Activated CD8-positive, alpha-beta memory T cell treated with anti-CD3 and anti-CD28 coated beads, Interleukin-2, amount 50 U/mL, for 1 hour (primary cell): ENCODE measurements at regions not wholly inside any gene's neighbourhood (a gene's known extent, or its start where the extent isn't known, plus 50 kb on each side); places are given as distances from the start of the nearest gene placed in this dataset.

ENCODE experiments used
- DNase-seq: peaks from one replicate; pipeline ENCODE4 v3.0.0-alpha.2; 2020; ENCODE audit errors: extremely low read depth

DNA sequence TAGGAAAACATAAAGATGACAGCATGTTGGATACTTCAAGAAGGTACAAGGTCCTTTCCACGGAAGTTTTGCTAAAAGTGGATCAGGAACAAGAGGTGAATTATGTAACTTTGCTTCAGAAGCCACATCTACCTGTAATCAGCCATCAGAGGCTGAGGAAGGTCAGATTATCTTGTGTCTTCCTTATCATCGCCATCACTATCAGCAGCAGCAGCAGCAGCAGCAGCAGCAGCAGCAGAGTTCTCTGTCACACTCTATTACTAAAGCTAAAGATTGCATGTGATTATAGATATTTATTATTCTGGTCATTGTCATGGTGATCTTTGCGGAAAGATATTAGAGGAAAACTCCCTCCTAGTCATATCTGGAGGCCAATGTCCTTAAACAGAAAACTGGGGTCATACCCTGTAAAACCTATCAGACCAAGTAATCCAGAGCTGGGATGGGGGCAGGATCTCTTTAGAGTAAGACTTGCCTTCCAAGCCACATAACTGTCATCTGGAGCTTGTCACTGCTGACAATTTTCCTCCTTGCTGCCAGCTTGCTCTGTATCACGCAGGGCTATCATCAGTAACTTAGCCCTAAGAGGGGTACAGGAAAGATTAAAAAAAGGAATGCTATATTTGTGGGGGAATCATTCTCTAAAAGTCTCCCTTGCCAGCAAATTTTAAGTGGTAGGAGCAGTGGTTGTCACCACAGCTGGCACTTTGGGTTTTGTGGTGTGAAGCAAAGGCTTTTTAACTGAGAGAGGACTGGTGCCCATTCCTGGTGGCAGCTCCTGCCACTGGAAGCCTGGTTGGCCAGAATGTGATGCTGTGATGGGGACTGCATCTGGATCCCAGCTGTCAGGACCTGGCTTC, 130.9 kb upstream of the RASGRP1 start:
- no peak for DNase-seq

GRCh38 chr15:38696109-38696727, 131.6 kb upstream of the RASGRP1 start:
- DNase-seq, result peak; percentile 45

GRCh38 chr15:38696790-38697495, 132.3 kb upstream of the RASGRP1 start:
- no peak for DNase-seq

DNA sequence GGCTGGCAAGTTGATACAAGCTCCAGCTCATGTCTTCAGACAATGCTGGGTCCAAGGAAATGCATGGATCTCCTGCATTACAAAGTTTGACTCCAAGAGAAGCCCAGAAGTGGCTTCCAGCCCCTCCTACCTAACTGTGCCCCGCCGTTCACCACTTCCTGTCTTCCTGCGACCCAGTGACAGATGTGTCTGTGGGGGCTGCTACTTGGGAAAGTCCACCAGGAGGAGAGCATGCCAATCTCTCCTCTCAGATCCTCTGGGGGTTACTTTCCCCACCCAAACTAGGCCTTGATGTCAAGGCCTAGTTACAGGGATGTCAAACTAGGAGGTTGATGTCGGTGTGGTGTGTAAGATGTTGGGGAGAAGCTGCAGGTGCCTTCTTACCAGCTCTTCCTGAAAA, 133.6 kb upstream of the RASGRP1 start:
- no peak for DNase-seq

- DNase-seq, result no peak
Measured at GRCh38 chr15:38699633-38700230, 135.1 kb upstream of the RASGRP1 start.

DNA sequence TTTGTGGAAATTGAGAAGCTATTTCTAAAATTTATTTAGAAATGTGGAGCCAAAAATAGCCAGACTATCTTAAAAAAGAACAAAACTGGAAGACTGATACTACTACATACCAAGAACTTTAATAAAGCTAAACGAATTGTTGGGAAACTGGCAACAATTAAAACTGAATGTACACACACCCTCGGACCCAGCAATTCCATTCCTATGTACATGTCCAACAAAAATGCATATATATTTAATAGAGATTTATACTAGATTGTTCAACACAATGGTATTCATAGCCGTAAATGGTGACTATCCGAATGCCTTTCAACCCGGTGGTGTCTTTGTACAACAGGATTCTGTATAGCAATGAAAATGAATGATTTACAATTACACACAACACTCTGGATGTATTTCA, 136.5 kb upstream of the RASGRP1 start:
- no peak for DNase-seq

- DNase-seq, result no peak
Measured at GRCh38 chr15:38702178-38702912, 137.7 kb upstream of the RASGRP1 start.

GRCh38 chr15:38705436-38706219, 141.0 kb upstream of the RASGRP1 start:
- DNase-seq, result no peak

DNA sequence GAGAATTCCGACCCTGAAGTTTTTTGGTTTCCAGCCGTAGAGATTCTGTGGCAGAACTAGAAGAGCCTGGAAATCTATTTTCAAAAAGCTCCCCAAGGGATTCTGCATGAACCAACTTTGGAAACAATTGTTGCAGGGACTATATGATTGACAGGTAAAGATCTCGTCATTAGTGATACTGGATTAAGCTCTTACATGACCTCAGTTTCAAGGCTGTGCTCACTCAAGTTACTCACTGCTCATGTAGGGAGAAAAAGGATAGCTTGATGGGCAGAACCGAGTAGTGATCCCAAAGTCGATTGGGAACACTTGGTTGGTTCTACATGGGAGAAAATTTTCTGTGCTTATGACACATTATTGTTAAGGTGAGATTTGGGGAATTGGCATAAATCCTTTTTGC, 142.3 kb upstream of the RASGRP1 start:
- DNase-seq, result no peak

DNA sequence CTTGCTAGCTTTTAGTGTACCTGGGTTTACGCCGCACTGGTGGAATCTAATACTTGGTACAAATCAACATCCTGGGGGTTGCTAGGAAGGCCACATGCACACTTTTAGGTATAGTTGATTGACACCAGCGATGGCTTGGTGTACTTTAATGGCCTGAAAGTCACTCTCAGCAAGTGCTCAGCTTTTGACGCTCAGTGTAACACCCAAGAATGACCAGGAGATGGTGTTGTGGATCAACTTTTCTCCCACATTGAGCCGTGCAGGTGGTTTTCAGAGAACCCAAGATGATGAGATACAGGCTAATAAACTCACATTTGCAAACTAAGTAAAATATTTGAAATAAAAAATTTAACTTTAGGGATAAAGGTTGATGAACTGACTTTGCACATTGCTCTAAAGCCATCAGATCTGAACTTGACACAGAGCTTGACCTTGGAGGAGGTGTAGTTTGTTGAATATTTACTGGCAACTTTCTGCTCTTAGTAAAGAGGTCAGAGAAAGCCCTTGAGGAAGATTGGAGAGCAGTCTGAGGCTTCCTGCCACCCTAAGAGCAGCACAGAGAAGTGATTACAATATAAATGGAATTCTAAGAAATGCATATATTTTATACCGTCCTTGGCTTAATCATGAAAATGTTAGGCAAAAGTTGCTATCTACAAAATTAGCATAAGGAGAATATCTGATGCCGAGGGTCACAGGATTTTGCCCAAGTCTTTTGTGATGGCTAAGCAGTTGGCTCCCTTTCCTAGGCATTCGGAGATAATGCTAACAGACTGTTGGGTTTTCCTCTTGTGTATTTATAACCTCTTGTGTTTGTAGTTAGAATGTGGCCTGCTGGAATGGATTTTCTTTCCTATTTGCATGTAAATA, 143.4 kb upstream of the RASGRP1 start:
- no peak for DNase-seq

- no peak for DNase-seq
Measured at GRCh38 chr15:38708672-38709180, 144.1 kb upstream of the RASGRP1 start.

DNA sequence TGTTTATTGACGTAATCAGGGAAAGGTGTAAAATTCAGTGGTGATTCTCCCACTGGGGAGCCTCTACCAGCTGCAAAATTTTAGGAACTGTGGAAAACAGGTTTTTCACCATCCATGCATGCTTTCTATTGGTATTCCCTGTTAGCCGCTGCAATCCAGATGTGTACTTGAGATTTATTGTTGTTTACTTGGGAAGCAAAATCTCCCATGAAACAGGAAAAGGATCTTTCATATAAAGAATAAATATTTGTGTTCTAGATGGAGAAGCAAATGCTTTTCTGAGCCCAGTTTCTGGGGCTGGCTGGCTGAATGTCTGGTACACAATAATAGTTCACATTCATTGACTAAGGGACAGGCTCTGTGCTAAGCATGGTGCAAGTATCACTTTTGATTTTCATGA, 144.6 kb upstream of the RASGRP1 start:
- DNase-seq, result no peak

DNA sequence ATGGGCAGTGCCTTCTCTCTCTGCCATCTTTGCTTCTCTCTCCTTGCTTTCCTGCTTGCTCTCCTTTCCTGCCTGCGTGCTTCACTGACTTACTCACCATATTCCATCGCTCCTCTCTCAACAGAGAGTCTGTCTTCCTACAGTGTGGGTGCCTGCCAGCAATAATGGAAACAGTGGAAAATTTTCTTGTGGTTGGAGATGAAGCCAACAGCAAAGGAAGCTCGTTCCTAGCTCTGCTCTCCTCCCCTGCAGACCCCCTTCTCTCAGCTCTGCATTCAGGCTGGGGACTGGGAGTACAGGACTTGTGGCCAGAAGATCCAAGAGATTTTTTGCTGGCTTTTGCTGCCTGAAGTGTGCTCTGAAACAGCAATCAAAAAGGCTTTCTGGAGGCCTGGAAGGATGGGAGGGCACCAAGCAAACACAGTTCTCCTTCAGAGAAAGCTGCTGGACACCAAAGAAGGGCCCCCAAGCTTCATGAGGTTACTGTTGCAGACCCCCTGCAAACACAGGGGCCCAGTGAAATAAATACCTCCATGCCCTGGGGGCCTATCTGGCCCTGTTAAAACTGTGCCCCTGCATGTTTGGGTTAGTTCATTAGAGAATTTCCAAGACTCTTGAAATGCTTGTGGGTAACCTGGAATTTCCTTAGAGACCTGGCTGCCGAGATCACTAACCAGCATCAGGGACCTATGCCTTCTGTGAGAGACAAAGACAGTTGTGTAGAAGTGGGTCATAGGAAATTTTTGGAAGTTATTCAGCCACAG, 149.9 kb upstream of the RASGRP1 start:
- DNase-seq, result no peak

DNA sequence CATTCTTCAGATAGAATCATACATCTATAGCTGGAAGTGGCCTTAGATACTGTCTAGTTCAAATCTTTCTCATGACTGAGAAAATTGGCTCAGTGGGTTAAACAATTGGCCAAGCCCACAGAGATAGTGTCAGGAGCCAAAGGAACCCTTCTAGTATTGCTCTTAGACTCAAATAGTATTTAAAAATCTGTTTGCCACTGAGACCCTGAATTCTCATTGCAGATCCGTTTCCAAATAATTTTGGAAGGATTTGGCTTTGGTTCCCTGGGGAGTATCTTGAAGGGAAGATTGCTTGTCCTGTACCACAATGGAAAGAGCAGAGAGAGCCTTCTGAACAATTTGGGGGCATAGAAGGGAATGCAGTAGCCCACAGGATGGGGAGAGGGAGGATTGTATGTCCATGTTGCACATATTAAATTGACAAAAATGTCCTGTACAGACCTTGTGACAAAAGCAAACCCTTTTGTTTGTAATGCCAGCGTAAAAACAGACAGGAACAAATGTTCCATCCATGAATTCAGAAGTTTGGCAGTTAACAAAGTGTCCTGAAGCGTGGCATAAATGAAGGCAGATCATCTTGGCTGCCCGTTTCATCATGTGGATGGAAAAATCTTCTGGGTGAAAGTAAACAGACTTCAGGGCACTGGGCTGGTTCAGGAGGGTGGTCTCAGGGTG, 156.4 kb upstream of the RASGRP1 start:
- no peak for DNase-seq

- no peak for DNase-seq
Measured at GRCh38 chr15:38721568-38721945, 156.9 kb upstream of the RASGRP1 start.

DNA sequence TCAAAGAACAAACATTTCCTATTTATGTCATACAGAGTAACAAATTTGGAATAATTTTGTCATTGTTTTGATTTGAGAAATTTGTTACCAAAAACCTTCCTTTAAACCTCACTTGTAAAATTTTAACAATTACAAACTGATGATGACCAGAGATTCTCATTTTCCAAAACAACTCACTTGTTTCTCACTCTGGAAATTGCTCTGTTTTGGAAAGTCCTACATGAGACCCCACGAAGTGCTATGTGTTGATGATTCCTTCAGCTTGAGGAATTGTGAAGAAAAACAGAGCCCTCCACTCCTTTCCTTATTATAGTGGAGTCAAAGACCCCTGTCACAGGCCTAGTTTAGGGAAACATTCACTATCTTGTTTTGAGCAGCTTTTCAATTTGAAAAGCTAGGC, 157.6 kb upstream of the RASGRP1 start:
- no peak for DNase-seq

DNA sequence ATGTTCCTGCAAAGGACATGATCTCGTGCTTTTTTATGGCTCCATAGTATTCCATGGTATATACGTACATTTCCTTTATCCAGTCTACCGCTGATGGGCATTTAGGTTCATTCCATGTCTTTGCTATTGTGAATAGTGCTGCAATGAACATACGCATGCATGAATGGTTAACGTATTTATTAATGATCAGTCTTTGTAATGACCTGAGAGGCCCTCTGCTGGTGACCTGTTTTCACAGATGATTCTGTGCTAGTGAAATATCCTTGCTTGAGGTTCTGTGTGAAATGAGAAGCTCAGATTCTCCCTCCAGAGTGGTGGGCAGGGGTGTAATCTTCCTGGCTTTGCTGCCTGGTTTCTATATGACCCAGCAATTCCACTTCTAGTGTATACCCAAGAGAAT, 160.2 kb upstream of the RASGRP1 start:
- DNase-seq, result no peak

GRCh38 chr15:38726187-38726586, 161.6 kb upstream of the RASGRP1 start:
- no peak for DNase-seq
